ENCODE measurements at regions not wholly inside any gene's neighbourhood (a gene's known extent, or its start where the extent isn't known, plus 50 kb on each side); places are given as distances from the start of the nearest gene placed in this dataset.
"Not testable (repeated sequence)": the region's sequence is repeated elsewhere in the genome, so short reads cannot be mapped to it uniquely, and the experiment has no call there.

GRCh38 chr2:7830616-7831015 is 851.2 kb upstream of the ID2 start:
- FAIRE-seq = no peak

- no peak for FAIRE-seq
These were observed 846.7 kb upstream of the ID2 start for GRCh38 chr2:7835151-7835550.

GRCh38 chr2:7835693-7836680 is 845.9 kb upstream of the ID2 start:
- no peak for FAIRE-seq

GRCh38 chr2:7837237-7837760 is 844.6 kb upstream of the ID2 start:
- FAIRE-seq = no peak

- no peak for FAIRE-seq
These were observed 843.2 kb upstream of the ID2 start for GRCh38 chr2:7838669-7839068.

GRCh38 chr2:7840651-7841380 is 841.0 kb upstream of the ID2 start:
- no peak for FAIRE-seq

- FAIRE-seq = no peak
These were observed 840.1 kb upstream of the ID2 start for GRCh38 chr2:7841751-7842150.

- no peak for FAIRE-seq
These were observed 837.4 kb upstream of the ID2 start for GRCh38 chr2:7844414-7844965.

- FAIRE-seq = no peak
These were observed 836.5 kb upstream of the ID2 start for GRCh38 chr2:7845332-7845731.

- no peak for FAIRE-seq
These were observed 835.2 kb upstream of the ID2 start for GRCh38 chr2:7846607-7847006.

GRCh38 chr2:7847321-7847720 is 834.5 kb upstream of the ID2 start:
- no peak for FAIRE-seq

- no peak for FAIRE-seq
These were observed 832.8 kb upstream of the ID2 start for GRCh38 chr2:7849027-7849426.

GRCh38 chr2:7849531-7849930 is 832.3 kb upstream of the ID2 start:
- no peak for FAIRE-seq

GRCh38 chr2:7852546-7852945 is 829.3 kb upstream of the ID2 start:
- no peak for FAIRE-seq

GRCh38 chr2:7857904-7858303 is 824.0 kb upstream of the ID2 start:
- FAIRE-seq = no peak

GRCh38 chr2:7858624-7859023 is 823.2 kb upstream of the ID2 start:
- no peak for FAIRE-seq

GRCh38 chr2:7860693-7861092 is 821.2 kb upstream of the ID2 start:
- FAIRE-seq = no peak

- no peak for FAIRE-seq
These were observed 819.8 kb upstream of the ID2 start for GRCh38 chr2:7861910-7862702.

GRCh38 chr2:7866104-7866503 is 815.8 kb upstream of the ID2 start:
- FAIRE-seq = peak; percentile 21

- FAIRE-seq = no peak
These were observed 815.0 kb upstream of the ID2 start for GRCh38 chr2:7866825-7867224.

- FAIRE-seq = no peak
These were observed 814.0 kb upstream of the ID2 start for GRCh38 chr2:7867867-7868266.

GRCh38 chr2:7868836-7869235 is 813.0 kb upstream of the ID2 start:
- no peak for FAIRE-seq

- not testable (repeated sequence) for FAIRE-seq
These were observed 805.4 kb upstream of the ID2 start for GRCh38 chr2:7876445-7876844.
